ENCODE measurements at regions not wholly inside any gene's neighbourhood (a gene's known extent, or its start where the extent isn't known, plus 50 kb on each side); places are given as distances from the start of the nearest gene placed in this dataset.
"Not testable (repeated sequence)": the region's sequence is repeated elsewhere in the genome, so short reads cannot be mapped to it uniquely, and the experiment has no call there.

- no peak for TF ChIP-seq HDAC6 (IDR thresholded peaks at IDR 0.05; ENCODE audit: unreplicated experiment)
- TF ChIP-seq SMAD1 (IDR thresholded peaks at IDR 0.05; ENCODE audit: low read depth, partially characterized antibody) = no peak
Observed at GRCh38 chr18:56444201-56444600, 194.2 kb downstream of the TXNL1 start (continued).

- RAD21 ChIA-PET (ENCODE audit: unreplicated experiment) = no interaction called here
- BruUV-seq (replicated peaks) = no TSS peak
- H3K27ac ChIP-seq (ENCODE audit: control insufficient read depth, insufficient read depth) = no peak overlapping the region
- WGBS (ENCODE audit: insufficient coverage, insufficient replicate concordance, low lambda C conversion rate, missing lambda C conversion rate) = 55% methylated on average over 3 of the region's 3 CpGs
- H3K36me3 ChIP-seq (ENCODE audit: control insufficient read depth in 2 of 2, insufficient read depth in 2 of 2, low read length in 1 of 2) = no peaks in the 10 kb centered on the region
- FAIRE-seq = no peak
- no peaks in the 10 kb centered on the region for H3K4me1 ChIP-seq (ENCODE audit: control insufficient read depth, insufficient read depth, low read length)
- no peak for ATAC-seq
- no peak for DNase-seq (ENCODE audit: low read depth, low spot score)
- CTCF ChIA-PET = interaction anchor here (0.6 to 1.3 kb wide), 2 partner anchors 10 to 17 kb away, joined by 3 to 4 read pairs; no protein-coding TSS in a partner anchor
- SMC1A ChIA-PET (ENCODE audit: uncharacterized antibody, unreplicated experiment) = no interaction called here
- in situ Hi-C loops (cut with MboI) = no loop called here
- H3K79me2 ChIP-seq (ENCODE audit: control insufficient read depth, insufficient read depth, low read length) = no peaks in the 10 kb centered on the region
- no peaks in the 10 kb centered on the region for H3K27me3 ChIP-seq (replicated peaks in 1 of 2; ENCODE audit: control insufficient read depth in 2 of 2, insufficient read depth in 2 of 2, low read length in 1 of 2)
- intact Hi-C loops (cut with micrococcal nuclease; ENCODE audit: unreplicated experiment) = no loop called here
- H3K9ac ChIP-seq (ENCODE audit: control insufficient read depth, insufficient read depth, low read length) = no peak overlapping the region
- H3K4me3 ChIP-seq = no peak overlapping the region
- no peak overlapping the region for H2AFZ ChIP-seq (ENCODE audit: control insufficient read depth, low read depth, low read length)
- POLR2A ChIA-PET = no interaction called here
- H4K20me1 ChIP-seq (ENCODE audit: control insufficient read depth, insufficient read depth) = no peaks in the 10 kb centered on the region
- H3K4me2 ChIP-seq (ENCODE audit: control insufficient read depth, insufficient read depth) = no peak overlapping the region
- TF ChIP-seq IRF4 (IDR thresholded peaks at IDR 0.05; ENCODE audit: low read depth, low read length) = no peak
- TF ChIP-seq ZBTB11 (CRISPR knock-in tag; IDR thresholded peaks at IDR 0.05) = no peak
- TF ChIP-seq IKZF1 (conservative IDR thresholded peaks at IDR 0.05) = no peak
- H3K9me3 ChIP-seq (replicated peaks; ENCODE audit: control insufficient read depth, insufficient read depth, low read length) = no peaks in the 10 kb centered on the region
Observed at GRCh38 chr18:56443166-56443907, 195.1 kb downstream of the TXNL1 start.

- DNase-seq (ENCODE audit: low read depth, low spot score); H3K27me3 ChIP-seq (replicated peaks in 1 of 2; ENCODE audit: control insufficient read depth in 2 of 2, insufficient read depth in 2 of 2, low read length in 1 of 2); intact Hi-C loops (cut with micrococcal nuclease; ENCODE audit: unreplicated experiment); H3K4me1 ChIP-seq (ENCODE audit: control insufficient read depth, insufficient read depth, low read length); H3K4me3 ChIP-seq; H3K4me2 ChIP-seq (ENCODE audit: control insufficient read depth, insufficient read depth); in situ Hi-C loops (cut with MboI); BruUV-seq (replicated peaks); H3K36me3 ChIP-seq (ENCODE audit: control insufficient read depth in 2 of 2, insufficient read depth in 2 of 2, low read length in 1 of 2); ATAC-seq; RAD21 ChIA-PET (ENCODE audit: unreplicated experiment); FAIRE-seq; H3K79me2 ChIP-seq (ENCODE audit: control insufficient read depth, insufficient read depth, low read length); H3K9me3 ChIP-seq (replicated peaks; ENCODE audit: control insufficient read depth, insufficient read depth, low read length); H3K9ac ChIP-seq (ENCODE audit: control insufficient read depth, insufficient read depth, low read length); H4K20me1 ChIP-seq (ENCODE audit: control insufficient read depth, insufficient read depth); SMC1A ChIA-PET (ENCODE audit: uncharacterized antibody, unreplicated experiment); H3K27ac ChIP-seq (ENCODE audit: control insufficient read depth, insufficient read depth); H2AFZ ChIP-seq (ENCODE audit: control insufficient read depth, low read depth, low read length); POLR2A ChIA-PET; CTCF ChIA-PET: not testable (repeated sequence)
- WGBS (ENCODE audit: insufficient coverage, insufficient replicate concordance, low lambda C conversion rate, missing lambda C conversion rate) = 22% methylated on average over 2 of the region's 2 CpGs
Observed at GRCh38 chr18:56438480-56438879, 199.9 kb downstream of the TXNL1 start.
